H54 (cell line): ENCODE measurements at regions not wholly inside any gene's neighbourhood (a gene's known extent, or its start where the extent isn't known, plus 50 kb on each side); places are given as distances from the start of the nearest gene placed in this dataset.
"Not testable (repeated sequence)": the region's sequence is repeated elsewhere in the genome, so short reads cannot be mapped to it uniquely, and the experiment has no call there.

Experiments used
- DNase-seq: peaks from one replicate; pipeline ENCODE4 v3.0.0; 2011; ENCODE audit warnings: low spot score, mixed read lengths; ENCODE audit not compliant: insufficient read length
- FAIRE-seq: peaks from 3 replicates; lab custom pipeline; 2011; peaks lifted over from hg19 to GRCh38; lab: Jason Lieb, UNC
- POLR2A ChIP-seq: IDR thresholded peaks from 2 replicates; pipeline ENCODE4 v1.6.1; 2011; ENCODE audit warnings: low read depth, mild to moderate bottlenecking, low read length

DNA sequence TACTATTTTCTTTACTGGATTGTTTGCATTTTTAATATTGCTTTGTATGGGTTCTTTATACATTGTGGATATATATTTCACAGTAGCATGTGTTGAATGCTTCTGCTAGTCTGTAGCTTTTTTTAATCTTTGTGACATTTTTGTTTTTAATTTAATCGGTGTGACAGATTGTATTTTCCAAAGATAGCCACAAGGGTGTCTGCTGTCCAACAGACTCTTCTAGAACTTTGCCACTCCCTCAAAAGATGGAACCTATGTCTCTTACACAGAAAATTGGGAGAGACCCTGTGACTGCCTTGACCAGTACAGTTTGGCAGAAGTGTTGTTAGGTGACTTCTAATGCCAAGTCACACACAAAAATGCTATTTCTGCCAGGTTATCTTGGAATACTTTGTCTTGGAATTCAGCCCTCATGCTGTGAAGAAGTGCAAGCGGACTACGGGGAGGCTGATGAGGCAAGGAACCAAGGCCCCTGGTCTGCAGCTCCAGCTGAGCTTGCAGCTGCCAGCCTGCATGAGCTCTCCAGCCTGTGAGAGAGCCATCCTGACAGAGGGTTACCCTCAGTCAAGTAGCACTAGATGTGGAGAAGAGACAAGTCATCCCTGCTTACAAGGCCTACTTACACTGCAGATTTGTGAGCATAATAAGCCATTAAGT lies 110.8 kb downstream of the TDRD15 start:
- FAIRE-seq: no peak
- no peak for DNase-seq

DNA sequence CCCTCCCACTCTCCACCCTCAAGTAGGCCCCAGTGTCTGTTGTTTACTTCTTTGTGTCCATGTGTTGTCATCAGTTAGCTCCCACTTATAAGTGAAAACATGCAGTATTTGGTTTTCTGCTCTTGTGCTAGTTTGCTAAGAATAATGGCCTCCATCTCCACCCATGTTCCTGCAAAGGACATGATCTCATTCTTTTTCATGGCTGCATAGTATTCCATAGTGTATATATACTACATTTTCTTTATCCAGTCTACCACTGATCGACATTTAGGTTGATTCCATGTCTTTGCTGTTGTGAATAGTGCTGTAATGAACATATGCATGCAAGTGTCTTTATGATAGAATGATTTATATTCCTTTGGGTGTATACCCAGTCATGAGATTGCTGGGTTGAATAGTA lies 116.0 kb downstream of the TDRD15 start:
- FAIRE-seq: not testable (repeated sequence)

More for the DNA sequence above, 110.8 kb downstream of the TDRD15 start:
- TF ChIP-seq POLR2A: no peak

DNA sequence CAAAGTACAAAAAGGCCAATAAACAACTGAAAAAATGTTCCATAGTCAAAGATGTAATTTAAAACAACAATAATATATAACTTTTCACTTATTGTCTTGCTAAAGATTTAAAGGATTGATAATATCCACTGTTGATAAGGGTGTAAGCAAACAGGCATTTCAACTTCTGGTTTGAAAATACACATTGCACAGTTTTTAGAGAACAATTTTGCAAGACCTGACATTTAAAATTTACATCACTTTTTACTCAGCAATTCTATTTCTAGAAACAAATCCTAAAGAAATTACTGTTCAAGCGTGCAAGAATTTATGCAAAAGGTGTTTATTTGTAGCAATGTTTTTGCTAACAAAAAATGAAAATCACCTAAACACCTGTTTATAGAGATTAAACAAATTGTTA lies 120.4 kb downstream of the TDRD15 start:
- no peak for TF ChIP-seq POLR2A
- no peak for FAIRE-seq

More for the DNA sequence above, 116.0 kb downstream of the TDRD15 start:
- DNase-seq: not testable (repeated sequence)

DNA sequence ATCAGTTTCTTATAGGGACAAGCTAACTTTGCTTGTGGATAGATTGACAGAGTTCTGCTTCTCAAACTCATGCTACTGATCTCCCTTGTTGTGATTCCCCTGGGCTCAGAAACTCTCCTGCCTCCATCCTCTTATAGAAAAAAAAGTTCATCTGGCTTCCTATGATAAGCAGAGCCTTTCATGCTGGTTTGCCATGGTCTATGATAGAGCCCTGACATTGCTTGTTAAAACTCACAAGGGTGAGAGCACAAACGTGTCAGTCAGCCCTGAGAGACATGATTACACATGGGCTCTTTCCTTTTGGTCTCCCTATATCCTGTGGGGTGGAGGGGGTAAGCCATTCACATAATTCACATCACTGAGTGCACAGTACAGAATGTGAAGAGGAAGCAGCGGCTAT lies 121.8 kb downstream of the TDRD15 start:
- FAIRE-seq: no peak
- TF ChIP-seq POLR2A: no peak
- no peak for DNase-seq

More for the DNA sequence above, 120.4 kb downstream of the TDRD15 start:
- DNase-seq: no peak

DNA sequence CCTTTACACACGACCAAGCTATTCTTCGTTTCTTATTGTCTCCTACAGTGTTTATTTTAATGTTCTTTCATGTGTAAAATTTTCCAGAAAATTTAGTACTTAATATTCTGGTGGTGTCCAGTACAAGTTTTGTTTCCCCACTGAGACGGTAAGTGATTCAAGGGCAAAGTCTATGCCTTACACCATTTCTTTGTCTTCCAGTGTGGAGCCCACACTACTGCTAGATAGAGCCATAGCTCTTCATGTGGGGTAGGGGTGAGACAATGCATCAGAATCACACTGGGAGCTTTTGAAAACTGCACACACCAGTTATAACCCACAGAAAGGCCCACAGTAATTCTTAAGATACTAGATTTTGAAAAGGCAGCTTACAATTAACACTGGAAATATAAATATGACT lies 125.6 kb downstream of the TDRD15 start:
- no peak for TF ChIP-seq POLR2A
- FAIRE-seq: no peak
- DNase-seq: no peak

DNA sequence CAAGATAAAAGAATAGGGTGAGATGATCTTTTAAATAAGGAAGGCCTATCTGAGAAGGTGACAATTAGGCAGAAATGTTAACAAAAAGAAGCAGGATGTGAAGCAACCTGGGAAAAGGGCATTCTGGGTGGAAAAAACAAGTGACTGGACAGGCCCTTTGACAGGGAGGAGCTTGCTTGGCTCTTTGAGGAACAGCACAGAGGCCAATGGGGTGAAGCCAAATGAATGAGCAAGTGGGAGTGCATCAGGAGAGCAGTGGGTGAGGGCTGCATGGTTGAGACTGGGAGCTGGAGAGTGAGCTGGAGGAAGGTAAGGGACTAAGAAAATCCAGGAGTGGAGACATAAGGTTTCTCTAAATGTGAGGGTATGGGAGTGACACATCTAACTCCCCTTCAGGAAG lies 126.9 kb downstream of the TDRD15 start:
- no peak for DNase-seq
- no peak for FAIRE-seq
- no peak for TF ChIP-seq POLR2A

DNA sequence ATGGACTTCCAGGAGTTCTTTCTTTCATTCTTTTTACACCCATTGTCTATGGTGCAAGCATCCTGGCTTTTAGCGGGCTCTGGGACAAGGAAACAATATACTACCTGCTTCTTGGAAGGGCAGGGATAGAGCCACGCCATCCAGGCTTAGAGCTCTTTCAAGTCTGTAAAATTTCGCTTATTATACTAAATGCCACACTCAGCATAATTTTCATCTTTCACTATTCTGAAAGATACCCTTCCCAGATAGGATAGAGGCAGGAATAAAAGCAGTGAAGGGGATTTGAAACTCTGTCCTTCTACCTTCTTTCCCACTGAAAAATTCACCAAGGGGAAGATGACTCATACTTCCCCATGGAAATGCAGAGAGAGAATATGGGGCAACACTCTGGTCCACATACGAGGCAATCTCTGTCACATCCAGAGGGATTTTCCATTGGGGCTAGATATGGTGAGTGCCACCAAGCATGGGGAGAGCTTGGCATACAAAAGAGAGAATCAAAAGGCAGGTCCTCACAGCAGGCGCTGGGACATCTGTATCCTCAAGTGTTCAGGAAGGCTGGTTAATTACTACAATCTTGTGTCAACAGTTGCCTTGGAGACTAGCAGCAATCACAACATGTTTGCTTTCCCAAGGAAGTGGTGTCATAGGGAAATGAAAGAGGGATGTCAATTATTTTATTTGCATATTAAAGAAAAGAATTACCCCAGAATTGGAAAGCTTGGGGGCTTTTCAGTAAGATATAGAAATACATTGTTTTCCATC lies 127.6 kb downstream of the TDRD15 start:
- no peak for TF ChIP-seq POLR2A
- FAIRE-seq (no peak), DNase-seq (no peak)

DNA sequence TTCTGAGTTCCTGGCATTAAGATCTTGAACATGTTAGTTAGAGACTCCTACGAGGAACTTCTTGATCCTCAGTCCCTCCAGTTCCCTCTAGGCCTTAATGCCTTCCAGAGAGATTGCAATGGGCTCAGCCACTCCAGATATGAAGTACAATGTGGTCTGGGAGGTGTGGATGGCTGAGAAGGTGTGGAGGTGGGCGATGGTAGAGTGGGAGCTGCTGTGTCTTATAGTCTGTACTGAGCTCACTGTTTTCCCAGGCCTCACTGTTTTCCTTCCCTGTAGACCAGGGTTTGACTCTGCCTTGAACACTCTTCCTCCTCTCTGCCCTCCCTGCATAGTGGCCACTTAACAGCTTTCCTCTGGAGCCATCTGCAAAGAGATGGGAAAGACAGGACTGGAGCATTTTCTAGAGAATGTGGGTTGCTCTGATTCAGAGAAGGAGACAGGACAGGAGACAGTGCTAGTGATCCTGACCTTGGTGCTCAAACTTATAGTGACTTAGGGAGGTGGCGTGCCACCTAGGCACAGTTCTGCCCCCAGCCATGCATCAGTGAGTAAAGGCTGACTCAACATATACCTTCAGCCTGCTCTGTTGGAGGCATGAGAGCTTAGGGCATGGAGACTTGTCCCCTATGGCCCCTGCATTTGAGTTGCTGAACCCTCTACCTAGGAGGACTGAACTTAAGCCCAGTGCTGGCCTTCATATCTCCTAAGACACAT lies 129.7 kb downstream of the TDRD15 start:
- FAIRE-seq (no peak), DNase-seq (no peak)
- TF ChIP-seq POLR2A: no peak

DNA sequence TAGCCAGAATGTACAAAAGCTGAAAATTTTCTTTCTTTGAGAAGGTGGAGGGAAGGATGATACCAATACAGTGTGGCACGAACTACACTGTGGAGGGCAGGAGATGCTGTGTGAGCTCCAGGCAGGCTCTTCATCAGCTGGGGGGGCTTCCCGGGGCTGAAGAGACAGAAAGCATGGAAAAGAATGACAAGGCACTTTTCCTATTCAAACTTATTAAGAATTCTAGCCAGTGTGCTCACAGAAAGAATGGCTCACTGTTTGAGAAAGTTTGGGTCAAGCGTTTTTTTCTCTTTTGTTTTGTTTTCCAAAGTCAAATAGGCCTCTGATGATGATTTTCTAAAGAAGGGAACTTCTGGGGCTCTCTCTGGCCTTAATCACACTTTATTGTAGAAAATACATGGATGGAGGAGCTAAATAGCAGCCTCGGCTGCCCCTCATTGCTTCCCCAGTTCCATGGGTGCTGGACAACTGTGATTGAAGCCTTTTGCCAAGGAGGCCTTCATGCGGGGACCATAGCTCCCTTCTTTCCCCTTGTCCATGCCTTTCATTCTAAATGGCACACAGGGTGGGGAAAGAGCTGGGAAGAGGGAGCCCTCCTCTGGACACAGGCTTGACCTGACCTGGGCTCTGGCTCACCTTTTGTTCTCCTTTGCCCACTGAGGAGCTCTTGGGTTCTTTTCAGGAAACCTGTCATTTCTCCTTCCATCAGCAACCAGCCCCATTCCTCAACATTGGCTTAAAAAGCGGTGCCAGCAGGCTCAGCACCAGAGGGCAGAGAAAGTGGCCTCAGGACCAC lies 130.6 kb downstream of the TDRD15 start:
- DNase-seq (no peak), FAIRE-seq (no peak)
- TF ChIP-seq POLR2A: no peak

DNA sequence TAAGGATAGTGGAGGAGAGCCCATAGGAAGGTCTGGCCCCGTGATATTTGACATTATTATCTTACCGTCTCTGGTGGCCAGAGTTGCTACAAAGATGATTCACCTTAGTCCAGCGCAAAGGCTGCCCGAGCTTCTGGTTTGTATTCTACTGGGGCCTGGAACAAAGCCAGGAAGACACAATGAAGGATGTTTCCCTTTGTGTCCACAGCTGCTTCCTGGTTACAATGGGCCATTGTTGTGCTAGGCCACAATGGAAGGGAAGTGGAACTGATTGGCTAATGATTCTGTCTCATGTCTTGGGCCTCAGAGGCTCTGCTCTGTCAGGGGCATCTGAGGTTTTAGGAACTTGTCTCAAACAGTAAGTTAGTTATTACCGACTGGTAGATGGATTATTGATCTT lies 132.2 kb downstream of the TDRD15 start:
- TF ChIP-seq POLR2A: no peak
- DNase-seq: no peak
- FAIRE-seq: no peak

DNA sequence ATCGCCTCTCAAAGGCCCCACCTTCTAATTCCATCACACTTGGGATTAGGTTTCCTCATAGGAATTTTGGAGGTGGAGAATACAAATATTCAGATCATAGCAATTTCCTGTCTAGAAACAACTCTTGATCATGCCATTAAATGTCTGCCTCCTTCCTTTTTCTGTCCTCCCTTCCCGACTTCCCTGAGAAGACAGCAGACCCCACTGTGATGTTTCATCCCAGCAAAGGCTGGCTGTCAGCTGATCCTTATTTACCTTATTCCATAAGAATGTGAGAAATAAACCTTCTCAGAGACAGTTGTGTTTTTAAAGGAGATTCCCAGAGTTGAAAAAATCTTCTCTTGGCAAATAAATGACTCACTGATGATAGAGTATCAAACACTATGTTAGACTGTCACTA lies 133.9 kb downstream of the TDRD15 start:
- TF ChIP-seq POLR2A: no peak
- DNase-seq: no peak
- FAIRE-seq: no peak

DNA sequence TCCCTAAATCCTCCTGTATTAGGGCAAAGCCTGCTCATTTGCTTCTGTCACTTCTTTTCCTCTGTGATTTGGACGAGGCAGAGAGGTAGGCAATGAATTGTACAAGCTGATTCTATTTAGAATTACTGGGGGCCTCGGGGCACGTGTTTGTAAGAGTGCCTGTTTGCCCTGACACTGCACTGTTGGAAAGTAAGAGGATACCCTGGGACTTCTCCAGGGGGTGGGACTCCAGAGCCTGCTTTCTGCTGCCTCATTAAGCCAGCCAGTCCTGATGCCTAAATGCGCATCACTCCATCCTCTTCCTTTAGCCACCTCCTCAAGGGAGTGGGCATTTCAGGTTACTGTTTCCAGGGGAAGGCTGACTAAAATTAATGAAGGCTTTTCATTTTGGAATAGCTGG lies 134.3 kb downstream of the TDRD15 start:
- TF ChIP-seq POLR2A: no peak
- FAIRE-seq (no peak), DNase-seq (no peak)

DNA sequence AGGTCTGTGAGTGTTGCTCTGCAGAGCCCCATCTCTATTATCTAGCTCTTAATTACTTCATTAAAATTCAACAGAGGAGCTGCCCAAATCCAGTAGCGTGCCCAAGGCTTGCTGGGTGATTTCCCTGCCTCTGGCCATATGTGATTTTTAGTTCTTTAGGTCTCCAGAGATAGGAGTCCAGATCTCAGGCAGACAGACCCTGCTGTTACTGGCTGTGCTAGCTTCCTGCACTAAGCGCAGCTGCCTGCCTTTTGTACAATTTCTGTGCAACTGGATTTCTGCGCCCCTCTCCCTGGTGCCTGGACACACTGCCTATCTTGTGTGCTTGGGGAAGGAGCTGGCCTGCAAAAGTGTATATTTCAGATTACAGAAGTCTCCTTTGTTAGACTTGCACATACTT lies 136.5 kb downstream of the TDRD15 start:
- TF ChIP-seq POLR2A: no peak
- FAIRE-seq (no peak), DNase-seq (no peak)
